ENCODE measurements at regions not wholly inside any gene's neighbourhood (a gene's known extent, or its start where the extent isn't known, plus 50 kb on each side); places are given as distances from the start of the nearest gene placed in this dataset.

DNA sequence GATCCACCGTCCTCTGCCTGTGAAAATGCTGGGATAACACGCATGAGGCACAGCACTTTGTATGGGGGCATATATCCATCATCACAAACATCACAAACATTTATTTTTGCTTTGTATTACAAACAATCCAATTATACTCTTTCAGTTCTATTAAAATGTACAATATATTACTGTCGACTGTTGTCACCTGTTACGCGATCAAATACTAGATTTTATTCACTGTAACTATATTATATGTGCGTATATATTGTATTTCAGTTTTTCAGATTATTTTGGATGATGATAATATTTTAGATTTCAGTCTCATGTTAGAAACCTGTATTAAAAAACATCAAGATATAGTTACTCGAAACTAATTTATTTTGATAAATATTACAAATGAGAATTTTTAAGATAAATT lies 998.3 kb downstream of the EFNB2 start:
- TF ChIP-seq, protein P1, sequence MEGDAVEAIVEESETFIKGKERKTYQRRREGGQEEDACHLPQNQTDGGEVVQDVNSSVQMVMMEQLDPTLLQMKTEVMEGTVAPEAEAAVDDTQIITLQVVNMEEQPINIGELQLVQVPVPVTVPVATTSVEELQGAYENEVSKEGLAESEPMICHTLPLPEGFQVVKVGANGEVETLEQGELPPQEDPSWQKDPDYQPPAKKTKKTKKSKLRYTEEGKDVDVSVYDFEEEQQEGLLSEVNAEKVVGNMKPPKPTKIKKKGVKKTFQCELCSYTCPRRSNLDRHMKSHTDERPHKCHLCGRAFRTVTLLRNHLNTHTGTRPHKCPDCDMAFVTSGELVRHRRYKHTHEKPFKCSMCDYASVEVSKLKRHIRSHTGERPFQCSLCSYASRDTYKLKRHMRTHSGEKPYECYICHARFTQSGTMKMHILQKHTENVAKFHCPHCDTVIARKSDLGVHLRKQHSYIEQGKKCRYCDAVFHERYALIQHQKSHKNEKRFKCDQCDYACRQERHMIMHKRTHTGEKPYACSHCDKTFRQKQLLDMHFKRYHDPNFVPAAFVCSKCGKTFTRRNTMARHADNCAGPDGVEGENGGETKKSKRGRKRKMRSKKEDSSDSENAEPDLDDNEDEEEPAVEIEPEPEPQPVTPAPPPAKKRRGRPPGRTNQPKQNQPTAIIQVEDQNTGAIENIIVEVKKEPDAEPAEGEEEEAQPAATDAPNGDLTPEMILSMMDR (IDR thresholded peaks at IDR 0.05) = no peak
- Histone ChIP-seq H3K27ac (no peak overlapping the region), H3K27me3 (no peaks in the 10 kb centered on the region)

DNA sequence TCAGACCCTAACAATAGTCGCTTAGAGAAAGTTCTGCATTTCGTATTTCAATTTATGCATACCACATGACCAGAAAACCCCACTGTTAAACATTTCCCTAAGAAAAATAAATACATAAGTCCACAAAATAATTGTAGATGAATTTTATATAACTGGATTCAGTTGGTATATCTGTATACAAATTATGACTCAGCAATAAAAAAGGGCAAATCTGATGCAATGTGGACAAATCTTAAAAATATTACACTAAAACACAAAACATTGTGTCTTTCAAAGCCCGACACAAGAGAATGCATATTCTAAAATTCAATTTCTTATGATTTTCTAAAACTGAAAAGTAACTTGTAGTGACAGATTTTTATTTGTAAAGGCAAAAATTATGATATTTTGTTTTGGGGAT lies 1005.0 kb downstream of the EFNB2 start:
- no peaks in the 10 kb centered on the region for H3K9me3 ChIP-seq
- H3K27me3 ChIP-seq = no peaks in the 10 kb centered on the region
- no peaks in the 10 kb centered on the region for H3K4me1 ChIP-seq (ENCODE audit: control insufficient read depth in 1 of 2, insufficient read depth in 1 of 2, low read depth in 1 of 2, low read length in 1 of 2)
- no peak overlapping the region for H3K4me3 ChIP-seq (ENCODE audit: low read depth in 1 of 2, low read length in 1 of 2)
- TF ChIP-seq, protein P1 (IDR thresholded peaks at IDR 0.05) = no peak
- H3K27ac ChIP-seq = no peak overlapping the region
- H3K36me3 ChIP-seq = no peaks in the 10 kb centered on the region

More for the DNA sequence above, 998.3 kb downstream of the EFNB2 start:
- no peaks in the 10 kb centered on the region for H3K36me3 ChIP-seq
- H3K4me1 ChIP-seq (ENCODE audit: control insufficient read depth in 1 of 2, insufficient read depth in 1 of 2, low read depth in 1 of 2, low read length in 1 of 2) = no peaks in the 10 kb centered on the region
- no peaks in the 10 kb centered on the region for H3K9me3 ChIP-seq
- H3K4me3 ChIP-seq (ENCODE audit: low read depth in 1 of 2, low read length in 1 of 2) = no peak overlapping the region

- Histone ChIP-seq H3K9me3 (no peaks in the 10 kb centered on the region), H3K4me3 (ENCODE audit: low read depth in 1 of 2, low read length in 1 of 2) (no peak overlapping the region), H3K27me3 (no peaks in the 10 kb centered on the region), H3K36me3 (no peaks in the 10 kb centered on the region), H3K4me1 (ENCODE audit: control insufficient read depth in 1 of 2, insufficient read depth in 1 of 2, low read depth in 1 of 2, low read length in 1 of 2) (no peaks in the 10 kb centered on the region), H3K27ac (no peak overlapping the region)
- TF ChIP-seq, protein P1 (IDR thresholded peaks at IDR 0.05) = no peak
These were observed 1008.3 kb downstream of the EFNB2 start for GRCh38 chr13:105527127-105527526.

- no peaks in the 10 kb centered on the region for H3K4me1 ChIP-seq (ENCODE audit: control insufficient read depth in 1 of 2, insufficient read depth in 1 of 2, low read depth in 1 of 2, low read length in 1 of 2)
- no peak overlapping the region for H3K4me3 ChIP-seq (ENCODE audit: low read depth in 1 of 2, low read length in 1 of 2)
- H3K27me3 ChIP-seq = no peaks in the 10 kb centered on the region
- no peaks in the 10 kb centered on the region for H3K9me3 ChIP-seq
- H3K36me3 ChIP-seq = no peaks in the 10 kb centered on the region
- TF ChIP-seq, protein P1 (IDR thresholded peaks at IDR 0.05) = no peak
- H3K27ac ChIP-seq = no peak overlapping the region
These were observed 1015.7 kb downstream of the EFNB2 start for GRCh38 chr13:105519771-105520170.

GRCh38 chr13:105518086-105518485 lies 1017.4 kb downstream of the EFNB2 start:
- H3K27me3 ChIP-seq = no peaks in the 10 kb centered on the region
- H3K27ac ChIP-seq = no peak overlapping the region
- TF ChIP-seq, protein P1 (IDR thresholded peaks at IDR 0.05) = no peak
- no peaks in the 10 kb centered on the region for H3K36me3 ChIP-seq
- H3K4me1 ChIP-seq (ENCODE audit: control insufficient read depth in 1 of 2, insufficient read depth in 1 of 2, low read depth in 1 of 2, low read length in 1 of 2) = no peaks in the 10 kb centered on the region
- H3K9me3 ChIP-seq = no peaks in the 10 kb centered on the region
- no peak overlapping the region for H3K4me3 ChIP-seq (ENCODE audit: low read depth in 1 of 2, low read length in 1 of 2)

DNA sequence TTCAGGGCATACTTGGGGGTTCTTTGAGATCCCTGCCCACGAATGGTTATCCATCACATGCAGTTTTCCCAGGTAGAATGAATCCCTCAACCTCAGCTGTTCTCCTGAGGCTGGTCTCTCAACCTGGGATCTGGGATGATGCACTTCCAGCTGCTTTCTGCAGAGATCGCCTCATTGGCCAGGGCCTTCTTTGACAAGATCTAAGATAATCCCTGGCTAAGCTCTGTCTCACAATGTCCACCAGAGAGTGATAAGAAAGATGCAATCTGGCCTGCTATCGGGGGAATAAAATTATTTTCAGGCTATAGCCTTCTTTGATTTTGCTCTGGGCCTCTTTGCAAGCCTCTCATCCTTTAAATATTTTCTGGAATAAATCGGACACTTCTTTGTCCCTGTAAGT lies 1021.1 kb downstream of the EFNB2 start:
- Histone ChIP-seq H3K36me3 (no peaks in the 10 kb centered on the region), H3K4me1 (ENCODE audit: control insufficient read depth in 1 of 2, insufficient read depth in 1 of 2, low read depth in 1 of 2, low read length in 1 of 2) (no peaks in the 10 kb centered on the region), H3K27ac (no peak overlapping the region), H3K9me3 (no peaks in the 10 kb centered on the region), H3K4me3 (ENCODE audit: low read depth in 1 of 2, low read length in 1 of 2) (no peak overlapping the region), H3K27me3 (no peaks in the 10 kb centered on the region)
- TF ChIP-seq, protein P1 (IDR thresholded peaks at IDR 0.05) = no peak

All from neutrophil (primary cell).